ENCODE measurements at regions not wholly inside any gene's neighbourhood (a gene's known extent, or its start where the extent isn't known, plus 50 kb on each side); places are given as distances from the start of the nearest gene placed in this dataset.
A peak's percentile ranks its signal among the peaks of the same experiment; 100 is the strongest.
"Not testable (repeated sequence)": the region's sequence is repeated elsewhere in the genome, so short reads cannot be mapped to it uniquely, and the experiment has no call there.

- no peak for DNase-seq
Measured at GRCh38 chr3:176032043-176032442, 1165.2 kb downstream of the TBL1XR1 start.

- not testable (repeated sequence) for DNase-seq
Measured at GRCh38 chr3:176016203-176016602, 1157.1 kb downstream of the NAALADL2 start.

GRCh38 chr3:176015228-176015627 lies 1156.1 kb downstream of the NAALADL2 start:
- DNase-seq: not testable (repeated sequence)

- DNase-seq: no peak
Measured at GRCh38 chr3:176009256-176009655, 1150.1 kb downstream of the NAALADL2 start.

- no peak for DNase-seq
Measured at GRCh38 chr3:176005564-176005963, 1146.4 kb downstream of the NAALADL2 start.

- DNase-seq: no peak
Measured at GRCh38 chr3:175989161-175989560, 1130.0 kb downstream of the NAALADL2 start.

GRCh38 chr3:175988401-175988800 lies 1129.3 kb downstream of the NAALADL2 start:
- no peak for DNase-seq

- DNase-seq: no peak
Measured at GRCh38 chr3:175985781-175986180, 1126.6 kb downstream of the NAALADL2 start.

GRCh38 chr3:175983379-175983778 lies 1124.2 kb downstream of the NAALADL2 start:
- DNase-seq: no peak

- DNase-seq: no peak
Measured at GRCh38 chr3:175980486-175981090, 1121.5 kb downstream of the NAALADL2 start.

GRCh38 chr3:175977968-175978752 lies 1119.0 kb downstream of the NAALADL2 start:
- no peak for DNase-seq

GRCh38 chr3:175969456-175969855 lies 1110.3 kb downstream of the NAALADL2 start:
- no peak for DNase-seq

- no peak for DNase-seq
Measured at GRCh38 chr3:175965036-175965435, 1105.9 kb downstream of the NAALADL2 start.

- no peak for DNase-seq
Measured at GRCh38 chr3:175957427-175957826, 1098.3 kb downstream of the NAALADL2 start.

- DNase-seq: no peak
Measured at GRCh38 chr3:175956964-175957363, 1097.8 kb downstream of the NAALADL2 start.

GRCh38 chr3:175951047-175951694 lies 1092.0 kb downstream of the NAALADL2 start:
- no peak for DNase-seq

- DNase-seq: no peak
Measured at GRCh38 chr3:175948041-175948440, 1088.9 kb downstream of the NAALADL2 start.

- peak; percentile 0 for DNase-seq
Measured at GRCh38 chr3:175941352-175941751, 1082.2 kb downstream of the NAALADL2 start.

- no peak for DNase-seq
Measured at GRCh38 chr3:175940881-175941280, 1081.7 kb downstream of the NAALADL2 start.

- DNase-seq: no peak
Measured at GRCh38 chr3:175940243-175940642, 1081.1 kb downstream of the NAALADL2 start.

- not testable (repeated sequence) for DNase-seq
Measured at GRCh38 chr3:175937367-175937766, 1078.2 kb downstream of the NAALADL2 start.

GRCh38 chr3:175932586-175932985 lies 1073.5 kb downstream of the NAALADL2 start:
- no peak for DNase-seq

- no peak for DNase-seq
Measured at GRCh38 chr3:175919133-175919532, 1060.0 kb downstream of the NAALADL2 start.
